Central memory CD4-positive, alpha-beta T cell (primary cell): ENCODE measurements at regions not wholly inside any gene's neighbourhood (a gene's known extent, or its start where the extent isn't known, plus 50 kb on each side); places are given as distances from the start of the nearest gene placed in this dataset.
"Not testable (repeated sequence)": the region's sequence is repeated elsewhere in the genome, so short reads cannot be mapped to it uniquely, and the experiment has no call there.

Experiments
- DNase-seq: peaks from one replicate; pipeline ENCODE4 v3.0.0; 2022

DNA sequence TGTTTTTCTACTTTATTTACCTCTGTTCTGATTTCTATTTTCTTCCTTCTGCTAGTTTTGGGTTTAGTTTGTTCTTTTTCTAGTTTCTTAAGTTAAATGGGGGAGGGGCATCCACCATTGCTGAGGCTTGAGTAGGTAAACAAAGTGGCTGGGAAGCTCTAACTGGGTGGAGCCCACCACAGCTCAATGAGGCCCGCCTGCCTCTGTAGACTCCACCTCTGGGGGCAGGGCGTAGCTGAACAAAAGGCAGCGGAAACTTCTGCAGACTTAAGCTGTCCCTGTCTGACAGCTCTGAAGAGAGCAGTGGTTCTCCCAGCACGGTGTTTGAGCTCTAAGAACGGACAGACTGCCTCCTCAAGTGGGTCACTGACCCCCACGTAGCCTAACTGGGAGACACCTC is 316.7 kb downstream of the RPLP1 start:
- not testable (repeated sequence) for DNase-seq

DNA sequence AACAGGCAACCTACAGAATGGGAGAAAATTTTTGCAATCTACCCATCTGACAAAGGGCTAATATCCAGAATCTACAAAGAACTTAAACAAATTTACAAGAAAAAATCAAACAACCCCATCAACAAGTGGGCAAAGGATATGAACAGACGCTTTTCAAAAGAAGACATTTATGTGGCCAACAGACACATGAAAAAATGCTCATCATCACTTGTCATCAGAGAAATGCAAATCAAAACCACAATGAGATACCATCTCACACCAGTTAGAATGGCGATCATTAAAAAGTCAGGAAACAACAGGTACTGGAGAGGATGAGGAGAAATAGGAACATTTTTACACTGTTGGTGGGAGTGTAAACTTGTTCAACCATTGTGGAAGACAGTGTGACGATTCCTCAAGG is 321.6 kb downstream of the RPLP1 start:
- DNase-seq = not testable (repeated sequence)

DNA sequence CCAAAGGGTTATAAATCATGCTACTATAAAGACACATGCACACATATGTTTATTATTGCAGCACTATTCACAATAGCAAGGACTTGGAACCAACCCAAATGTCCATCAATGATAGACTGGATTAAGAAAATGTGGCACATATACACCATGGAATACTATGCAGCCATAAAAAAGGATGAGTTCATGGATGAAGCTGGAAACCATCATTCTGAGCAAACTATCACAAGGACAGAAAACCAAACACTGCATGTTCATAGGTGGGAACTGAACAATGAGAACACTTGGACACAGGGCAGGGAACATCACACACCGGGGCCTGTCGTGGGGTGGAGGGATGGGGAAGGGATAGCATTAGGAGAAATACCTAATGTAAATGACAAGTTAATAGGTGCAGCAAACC is 322.1 kb downstream of the RPLP1 start:
- not testable (repeated sequence) for DNase-seq

DNA sequence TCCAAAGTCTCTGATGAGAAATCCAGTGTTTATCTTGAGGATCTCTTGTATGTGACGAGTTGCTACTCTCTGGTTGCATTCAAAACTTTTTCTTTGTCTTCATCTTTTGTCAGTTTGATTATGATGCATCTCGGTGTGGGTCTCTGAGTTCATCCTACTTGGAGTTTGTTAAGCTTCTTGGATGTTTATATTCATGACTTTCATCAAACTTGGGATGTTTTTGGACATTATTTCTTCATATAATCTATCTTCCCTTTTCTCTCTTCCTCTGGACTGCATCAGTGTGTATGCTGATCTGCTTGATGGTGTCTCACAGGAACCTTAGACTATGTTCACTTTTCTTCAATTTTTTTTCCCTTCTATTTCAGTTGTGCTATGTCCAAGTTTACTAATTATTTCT is 320.4 kb downstream of the TLE3 start:
- no peak for DNase-seq

DNA sequence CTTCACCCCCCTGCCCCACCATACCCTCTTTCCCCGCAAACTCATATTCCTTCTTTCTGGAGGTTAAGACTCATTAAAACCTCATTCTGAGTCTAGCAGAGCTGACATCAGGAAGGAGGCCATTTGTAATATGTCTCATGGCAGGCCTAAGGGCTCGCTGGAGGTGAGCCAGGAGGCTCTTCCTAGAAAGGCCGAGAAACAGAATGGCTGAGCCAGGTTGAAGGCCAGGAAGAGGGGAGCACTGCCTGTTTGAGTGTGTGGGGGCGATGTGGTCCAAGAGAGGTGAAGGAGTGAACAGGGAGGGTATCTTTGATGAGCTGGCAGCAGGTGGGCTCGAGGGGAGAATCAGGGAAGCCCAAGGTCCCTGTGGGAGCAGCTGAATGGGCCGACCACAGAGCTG is 317.3 kb downstream of the TLE3 start:
- DNase-seq = no peak

DNA sequence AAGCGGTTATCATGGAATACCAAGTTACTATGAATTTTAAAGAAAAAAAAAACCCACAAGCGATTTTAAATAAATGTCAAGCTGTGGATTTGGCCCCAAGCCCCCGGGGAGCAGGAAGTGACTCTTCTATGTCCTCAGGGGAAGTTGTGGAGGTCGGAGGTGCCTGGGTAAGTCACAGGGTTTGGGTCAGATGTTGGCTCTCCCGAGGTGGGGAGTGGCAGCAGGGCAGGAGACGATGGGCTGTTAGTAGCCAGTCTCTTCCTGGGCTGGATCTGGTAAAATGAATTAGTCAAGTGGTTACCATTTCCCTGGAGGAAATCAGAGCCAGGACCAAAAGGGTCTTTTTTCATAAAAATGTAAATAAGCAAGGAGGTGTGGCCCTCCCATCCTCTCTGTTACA is 316.7 kb downstream of the TLE3 start:
- DNase-seq = no peak

DNA sequence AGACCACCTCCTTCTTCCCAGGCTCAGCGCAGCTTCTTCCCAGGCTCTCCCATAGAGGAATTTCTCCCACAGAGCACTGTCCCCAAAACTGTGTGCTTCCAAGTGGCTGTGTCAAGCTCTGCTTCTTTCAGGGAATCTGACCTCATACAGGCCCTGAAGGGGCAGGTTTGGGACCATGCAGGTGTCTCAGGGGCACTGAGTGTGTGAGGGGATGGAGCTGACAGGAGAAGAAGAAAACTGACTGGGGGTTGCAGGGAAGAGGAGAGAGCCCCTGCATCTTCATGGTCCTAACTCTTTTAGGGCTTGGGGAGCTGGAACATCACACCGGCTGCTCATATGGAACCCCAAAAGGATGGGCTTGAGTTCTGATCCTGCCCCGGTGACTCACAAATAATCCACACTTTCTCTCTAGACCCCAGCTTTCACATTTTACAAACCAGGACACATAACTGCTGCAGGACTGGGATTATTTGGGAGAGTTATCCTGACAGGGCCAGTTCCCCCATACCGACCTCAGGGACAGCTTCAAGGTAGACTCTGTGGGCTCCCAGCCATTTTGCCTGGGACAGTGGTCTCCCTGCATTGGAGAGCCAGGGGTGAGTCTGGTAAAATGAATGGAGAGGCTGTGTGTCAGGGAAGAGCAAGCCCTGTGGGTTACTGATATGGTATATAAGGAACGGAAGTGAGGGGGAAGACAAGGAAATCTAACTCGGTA is 316.1 kb downstream of the TLE3 start:
- DNase-seq = no peak

DNA sequence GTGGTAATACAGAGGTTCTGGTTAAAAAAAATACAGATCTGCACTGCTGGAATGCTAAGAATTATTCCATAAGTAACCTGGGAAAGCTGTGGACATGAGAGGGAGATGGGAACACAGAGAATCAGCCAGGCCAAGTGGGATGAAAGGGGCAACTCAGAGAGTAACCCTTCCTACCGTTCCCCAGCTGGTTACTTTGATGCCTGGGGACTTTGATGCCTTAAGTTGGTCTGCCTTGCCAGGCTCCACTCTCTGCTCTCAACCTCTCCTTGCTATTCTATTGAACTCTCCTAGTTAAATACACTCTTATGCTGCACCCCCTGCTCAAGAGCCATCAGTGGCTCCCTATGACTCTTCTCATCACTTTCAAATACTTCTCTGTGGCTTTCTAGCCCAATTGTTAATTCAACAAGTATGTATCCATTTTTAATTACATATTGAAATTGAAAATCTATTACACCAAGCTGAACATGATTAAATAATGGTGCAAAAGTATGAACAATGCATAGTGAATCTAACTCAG is 315.5 kb downstream of the TLE3 start:
- DNase-seq = no peak

DNA sequence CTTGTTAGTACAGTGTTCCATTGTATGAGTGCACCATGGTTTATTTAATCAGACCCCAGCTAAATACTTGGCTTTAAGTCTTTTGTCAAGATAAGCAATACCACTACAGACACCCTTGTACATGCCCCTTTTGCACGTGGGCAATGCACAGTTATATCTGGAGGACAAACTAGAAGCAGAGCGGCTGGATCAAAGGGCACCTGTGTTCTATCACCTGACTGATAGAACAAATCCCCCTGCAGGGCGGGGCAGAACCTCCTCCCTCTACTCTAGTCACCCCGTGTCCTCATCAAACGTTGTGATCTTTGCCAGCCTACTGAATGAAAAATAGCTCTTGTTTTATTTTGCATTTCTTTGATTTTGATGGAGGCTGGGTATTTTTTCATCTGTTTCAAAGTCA is 314.9 kb downstream of the TLE3 start:
- DNase-seq = peak; percentile 6

DNA sequence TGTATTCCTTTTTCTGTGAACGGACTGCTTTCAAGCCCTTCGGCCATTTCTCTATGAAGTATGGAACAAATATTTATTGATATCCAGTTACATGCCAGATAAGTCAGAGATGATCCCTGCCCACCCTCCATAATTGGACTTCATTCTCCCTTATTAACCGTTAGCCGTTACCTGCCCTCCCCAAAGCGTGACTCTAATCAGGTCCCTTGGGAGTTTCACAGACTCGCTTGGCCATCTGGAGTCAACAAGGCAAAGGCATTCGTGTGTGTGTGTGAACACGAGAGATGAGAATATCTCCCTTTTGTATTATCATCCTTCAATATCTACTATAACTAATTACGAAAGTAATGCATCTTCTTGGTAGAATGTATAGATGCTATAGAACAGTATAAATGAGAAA is 314.5 kb downstream of the TLE3 start:
- DNase-seq = no peak

DNA sequence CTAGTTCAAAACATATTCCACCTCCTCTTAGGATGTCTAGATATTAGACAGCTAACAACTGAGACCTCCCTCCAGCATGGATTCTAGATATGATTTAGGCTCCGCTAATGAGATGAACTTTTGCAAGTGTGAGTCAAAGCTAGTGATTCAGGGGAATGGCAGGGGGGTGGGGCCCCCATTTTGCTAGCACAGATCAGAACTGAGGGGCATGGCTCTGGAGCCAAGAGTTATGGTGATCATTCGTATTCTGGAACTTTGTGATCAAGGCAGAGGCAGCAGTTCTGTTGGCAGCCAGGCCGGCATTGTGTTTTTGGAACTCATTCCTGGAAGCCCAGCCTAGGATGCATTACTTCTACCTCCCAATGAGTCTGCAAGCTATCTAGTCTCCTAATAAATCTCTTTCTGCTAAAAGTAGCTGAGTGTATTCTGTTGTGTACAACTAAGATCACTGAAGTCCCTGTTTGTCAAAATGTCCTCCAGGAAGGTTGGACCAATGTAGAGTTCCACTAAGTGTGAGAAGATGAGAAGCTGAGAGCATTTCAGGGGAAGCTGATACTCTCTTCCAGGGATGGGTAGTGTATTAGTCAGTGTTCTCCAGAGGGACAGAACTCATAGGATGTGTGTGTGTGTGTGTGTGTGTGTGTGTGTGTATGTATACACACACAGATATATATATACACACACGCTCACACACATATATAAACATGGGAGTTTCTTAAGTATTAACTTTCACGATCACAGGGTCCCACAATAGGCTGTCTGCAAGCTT is 312.7 kb downstream of the TLE3 start:
- no peak for DNase-seq

DNA sequence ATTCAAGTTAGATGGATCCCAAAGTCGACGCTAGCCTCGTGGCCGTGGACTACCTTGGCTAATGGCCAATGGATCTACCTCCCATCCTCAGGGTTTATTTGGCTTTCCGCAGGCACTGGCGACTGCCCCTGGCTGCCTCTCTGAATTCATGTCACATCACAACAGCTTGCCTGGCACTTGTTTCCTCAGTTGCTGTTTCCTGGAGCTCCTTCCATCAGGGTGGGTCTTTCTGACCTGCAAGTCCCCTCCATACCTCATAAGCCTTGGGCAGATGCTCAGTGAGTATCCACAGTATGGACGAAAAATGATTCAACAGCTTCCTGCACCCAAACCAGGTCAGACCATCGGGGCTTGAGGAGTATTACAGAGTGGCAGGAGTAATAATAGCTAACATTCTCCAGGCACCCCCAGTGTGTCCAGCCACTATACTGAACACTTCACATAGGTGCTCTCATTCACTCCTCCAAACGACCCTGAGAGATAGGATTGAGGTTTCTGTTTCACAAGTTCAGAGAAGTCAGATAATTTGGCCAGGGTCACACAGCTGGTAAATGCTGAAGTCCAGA is 311.5 kb downstream of the TLE3 start:
- DNase-seq = no peak

DNA sequence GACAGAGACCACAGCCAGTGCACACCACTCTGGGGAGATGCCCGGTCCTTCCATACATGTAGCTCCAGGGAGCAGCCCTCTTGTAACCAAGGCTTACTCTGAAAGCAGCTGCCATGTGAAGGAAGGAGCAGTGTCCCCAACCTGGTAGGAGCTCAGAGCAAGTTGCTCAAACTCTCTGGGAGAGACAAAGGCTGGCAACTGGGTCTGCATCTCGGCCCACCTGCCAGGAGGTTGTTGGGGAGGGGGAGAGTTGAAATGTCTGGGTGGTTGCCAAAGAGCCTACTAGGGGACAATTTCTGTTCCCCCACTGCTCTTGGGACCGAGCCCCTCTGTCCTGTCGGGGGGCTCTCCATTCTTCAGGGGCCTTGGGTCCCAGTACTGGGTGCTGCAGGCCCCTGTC is 309.9 kb downstream of the TLE3 start:
- no peak for DNase-seq

DNA sequence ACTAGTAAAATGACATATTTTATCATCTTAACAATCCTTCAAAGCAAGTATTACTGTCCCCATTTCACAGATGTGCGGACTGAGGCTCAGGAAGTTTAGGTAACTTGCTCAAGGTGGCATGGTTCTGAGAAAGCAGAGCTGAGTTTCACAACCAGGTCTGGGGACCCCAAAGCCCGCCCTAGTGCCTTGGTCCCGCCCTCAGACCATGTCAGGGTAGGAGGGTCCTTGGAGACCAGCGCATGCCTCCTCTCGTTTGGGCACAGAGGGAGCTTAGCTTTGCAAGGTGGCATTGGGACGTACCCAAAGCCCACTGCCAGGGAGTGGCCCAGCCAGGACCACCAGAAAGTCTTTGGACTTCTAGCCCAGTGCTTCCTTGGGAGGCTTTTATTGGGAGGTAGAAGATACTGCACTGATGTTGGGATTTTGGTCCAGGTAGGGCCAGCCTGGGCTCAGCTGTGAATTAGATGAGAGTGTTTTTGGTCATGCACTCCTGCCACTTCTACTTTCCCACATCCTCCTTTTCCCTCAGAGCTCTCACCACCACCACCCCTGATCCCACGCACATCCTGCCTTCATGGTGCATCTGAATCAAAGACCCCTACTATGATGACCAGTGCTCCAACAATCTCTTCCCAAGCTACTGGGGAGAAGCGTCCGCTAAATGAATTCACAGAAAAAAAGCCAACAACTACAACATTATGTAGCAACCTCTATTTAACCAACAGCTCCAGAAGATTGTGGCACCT is 307.9 kb downstream of the TLE3 start:
- no peak for DNase-seq

DNA sequence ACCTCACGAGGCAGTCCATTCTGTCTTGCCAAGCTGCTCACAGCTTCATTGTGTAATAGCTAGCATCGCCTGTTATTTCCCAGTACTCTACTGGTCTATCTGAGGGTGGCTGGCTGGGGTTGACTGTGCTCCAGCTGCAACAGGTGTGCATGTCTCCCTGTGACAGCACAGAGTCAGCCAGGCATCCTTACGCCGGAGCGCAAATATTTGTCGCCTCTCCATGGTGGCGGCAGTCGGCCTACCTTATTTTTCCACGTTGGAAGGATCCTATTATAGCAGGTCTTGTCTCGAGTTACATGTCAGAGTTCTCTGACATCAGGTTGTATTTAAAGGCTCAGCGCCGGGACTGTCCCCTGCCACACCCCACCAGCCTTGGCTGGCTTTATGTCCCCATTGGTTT is 307.1 kb downstream of the TLE3 start:
- DNase-seq = no peak

DNA sequence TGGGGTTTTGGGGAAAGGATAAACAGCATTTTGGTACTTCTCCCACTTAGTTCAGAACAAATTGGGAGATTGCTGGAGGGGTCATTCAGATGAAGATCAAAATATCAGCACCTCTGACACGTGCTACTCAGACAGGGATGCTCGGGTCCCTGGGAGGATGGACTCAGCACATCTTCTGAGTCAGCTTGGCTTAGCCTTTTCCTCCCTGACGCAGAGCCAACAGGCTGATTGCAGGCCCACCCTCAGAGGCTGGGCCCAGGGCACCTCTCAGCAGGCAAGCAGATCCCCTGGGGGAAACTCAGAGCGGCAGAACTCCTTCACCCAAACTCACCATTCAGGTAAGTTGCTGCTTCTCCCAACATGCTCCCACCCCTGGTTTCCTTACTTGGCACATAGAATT is 304.9 kb downstream of the TLE3 start:
- no peak for DNase-seq

DNA sequence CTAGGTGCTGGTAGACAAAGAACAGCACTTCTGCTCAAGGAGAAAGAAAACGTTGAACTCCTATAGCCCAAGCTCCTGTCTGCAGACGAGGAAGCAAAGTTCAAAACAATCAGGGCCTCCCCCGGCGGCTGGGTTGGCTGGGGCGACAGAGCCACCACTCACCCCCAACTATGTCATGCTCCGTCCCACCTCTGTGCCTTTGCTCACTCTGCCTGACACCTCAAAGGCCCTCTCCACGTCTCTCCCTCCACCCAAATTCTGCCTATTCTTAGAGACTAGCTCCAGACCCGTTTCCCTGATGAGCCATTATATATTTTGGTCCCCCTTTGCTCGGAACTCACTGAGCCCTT is 304.3 kb downstream of the TLE3 start:
- DNase-seq = no peak

DNA sequence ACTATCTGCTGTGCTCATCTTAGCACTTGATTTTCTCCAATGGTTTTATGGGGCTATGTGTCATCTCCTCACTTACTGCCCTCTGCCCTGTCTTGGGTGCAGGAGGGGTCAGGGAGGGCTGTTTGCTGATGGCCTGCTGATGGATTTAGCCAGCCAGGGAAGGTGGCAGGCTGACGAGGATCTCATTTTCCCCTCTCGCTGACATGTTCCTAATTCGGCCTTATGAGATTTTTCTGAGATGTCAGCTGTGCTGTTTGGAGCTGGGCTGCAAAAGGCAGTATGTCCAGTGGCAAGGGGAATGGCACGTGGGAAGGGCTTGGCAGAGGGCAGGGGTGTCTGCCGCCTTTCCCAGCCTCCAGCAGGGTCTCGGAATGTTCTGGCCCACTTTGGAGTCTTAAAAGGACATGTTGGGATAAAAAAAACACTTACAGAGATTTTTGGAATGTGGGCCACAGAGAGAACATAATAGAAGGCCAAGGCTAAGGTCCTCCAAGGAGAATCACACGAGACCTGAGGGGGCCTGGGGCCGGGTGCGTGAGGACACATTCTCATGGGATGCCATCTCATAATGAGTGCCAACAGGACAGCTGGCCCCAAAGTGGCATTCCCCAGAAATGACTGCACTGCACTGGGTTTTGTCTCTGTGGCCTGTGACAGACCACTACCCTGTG is 303.8 kb downstream of the TLE3 start:
- DNase-seq = no peak

DNA sequence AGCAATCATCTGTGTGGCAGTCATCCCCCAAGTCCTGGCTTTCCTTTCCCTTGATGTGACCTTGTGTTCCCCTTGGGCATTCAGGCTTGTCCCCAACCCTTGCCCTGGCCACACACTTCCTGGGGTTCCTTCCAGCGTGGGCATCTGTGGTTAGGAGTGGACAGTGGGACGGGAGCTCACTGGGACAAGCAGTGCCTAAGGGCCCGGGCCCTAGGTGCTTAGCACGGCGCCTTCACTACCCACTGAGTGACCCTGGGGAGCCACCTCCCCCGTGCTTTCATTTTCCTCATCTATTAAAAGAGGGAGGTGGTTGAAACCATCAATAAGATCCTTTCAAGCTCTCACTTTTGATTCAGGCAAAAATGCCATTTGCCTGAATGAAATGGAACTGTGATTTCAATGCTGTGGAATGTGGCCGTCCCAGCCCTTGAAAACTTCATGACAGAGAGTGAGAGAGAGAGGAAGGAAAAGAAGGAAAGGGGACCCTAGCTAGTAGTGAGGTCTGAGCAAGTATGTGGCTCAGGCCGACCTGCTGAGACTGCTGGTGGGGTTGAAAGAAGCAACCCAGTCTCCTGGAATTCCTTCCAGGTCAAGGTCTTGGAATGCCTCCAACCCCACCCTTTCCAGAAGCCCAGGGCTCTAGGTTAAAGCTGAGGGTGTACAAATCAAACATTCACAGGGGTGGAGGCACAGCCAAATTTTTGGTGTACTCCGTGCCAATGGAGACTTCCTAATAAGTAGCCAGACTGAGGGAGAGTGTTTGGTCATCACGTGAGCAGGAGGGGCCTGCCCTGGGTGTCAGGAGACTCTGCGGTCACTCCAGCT is 302.9 kb downstream of the TLE3 start:
- DNase-seq = no peak

DNA sequence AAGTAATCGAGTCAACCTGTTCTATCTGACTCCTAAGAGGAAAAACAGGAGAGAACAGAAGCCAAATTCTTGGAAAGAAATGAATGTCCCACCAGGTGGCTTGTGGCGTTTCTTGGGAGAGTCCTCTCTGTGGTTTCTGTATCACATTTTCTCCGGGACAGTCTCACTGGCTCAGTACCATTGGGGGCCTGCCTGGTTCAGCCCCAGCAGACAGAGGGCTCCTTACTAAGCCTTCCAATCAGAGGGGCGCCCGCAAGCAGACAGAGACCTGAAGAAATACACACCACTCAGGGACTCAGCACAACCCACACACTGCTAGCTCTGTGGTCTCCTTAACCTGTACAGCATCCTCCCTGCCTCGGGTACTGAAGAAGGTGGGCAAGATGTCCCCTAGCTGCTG is 302.1 kb downstream of the TLE3 start:
- DNase-seq = no peak

DNA sequence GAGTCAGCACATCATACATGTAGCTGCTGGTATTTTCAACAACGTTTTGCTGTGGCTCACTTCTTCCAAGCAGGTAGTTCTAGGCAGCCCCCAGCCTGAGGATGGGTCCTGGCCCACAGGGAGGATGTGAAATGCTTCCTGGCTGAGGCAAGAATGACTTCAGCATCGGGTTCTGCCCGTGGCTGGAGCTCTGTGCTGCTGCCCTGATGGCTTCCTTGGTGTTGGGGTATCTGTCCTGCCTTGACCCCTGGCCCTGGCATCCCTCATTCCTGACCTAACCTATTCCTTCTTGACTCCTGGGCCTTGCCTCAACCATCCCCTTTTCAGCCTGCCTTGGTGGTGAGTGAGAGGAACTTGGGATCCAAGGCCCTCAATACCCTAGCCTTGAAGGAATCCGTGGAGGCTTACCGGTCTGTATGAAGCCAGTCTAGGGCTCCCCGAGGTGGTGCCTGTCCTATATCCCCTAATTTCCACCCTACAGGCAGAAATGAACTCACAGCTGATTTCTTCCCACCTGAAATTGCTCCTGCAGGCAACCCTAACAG is 300.6 kb downstream of the TLE3 start:
- no peak for DNase-seq

DNA sequence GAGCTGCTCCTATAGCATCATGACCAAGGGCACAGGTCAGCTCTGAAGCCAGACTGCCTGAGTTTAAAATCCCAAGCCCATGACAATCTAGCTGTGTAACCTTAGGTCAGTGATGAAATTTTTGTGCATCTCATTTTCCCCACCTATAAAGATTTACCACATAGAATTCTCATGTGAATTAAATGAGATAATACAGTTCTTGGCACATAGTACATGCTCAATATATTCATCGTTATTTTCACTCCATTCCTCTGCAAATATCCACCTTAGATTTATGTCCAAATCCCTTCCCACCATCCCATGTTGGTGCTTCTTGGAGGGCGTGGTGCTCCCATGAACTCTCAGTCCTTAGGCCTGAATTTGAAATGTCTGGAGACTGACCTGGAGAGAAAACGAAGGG is 300.1 kb downstream of the TLE3 start:
- no peak for DNase-seq
